Stimulated activated naive CD8-positive, alpha-beta T cell treated with anti-CD3 and anti-CD28 coated beads, Interleukin-15, amount 100 ng/mL, for 72 hours (primary cell): ENCODE measurements at regions not wholly inside any gene's neighbourhood (a gene's known extent, or its start where the extent isn't known, plus 50 kb on each side); places are given as distances from the start of the nearest gene placed in this dataset.
A peak's percentile ranks its signal among the peaks of the same experiment; 100 is the strongest.

Experiments used
- ATAC-seq: fragments of 150-1000 bp; cut with Tn5 transposase; 2 replicates; pipeline ENCODE4 v1.10.0; 2021; ENCODE audit warnings: mild to moderate bottlenecking, moderate library complexity
- DNase-seq, 2 donors: peaks; one replicate each; pipeline ENCODE4 v3.0.0; 2021 to 2022
- H3K27ac Mint-ChIP-seq, 2 donors: one replicate each; pipeline ENCODE4 v1.8.0; 2022; ENCODE audit warnings: mild to moderate bottlenecking in 2 of 2, mixed read lengths in 2 of 2, moderate library complexity in 2 of 2
- H3K27me3 Mint-ChIP-seq: one replicate; pipeline ENCODE4 v1.8.0; 2022; ENCODE audit warnings: mixed read lengths
- H3K4me1 Mint-ChIP-seq: one replicate; pipeline ENCODE4 v1.8.0; 2022; ENCODE audit warnings: mild to moderate bottlenecking, mixed read lengths
- H3K4me3 Mint-ChIP-seq, 2 donors: one replicate each; pipeline ENCODE4 v1.8.0; 2022; ENCODE audit warnings: mild to moderate bottlenecking in 2 of 2, mixed read lengths in 2 of 2, moderate library complexity in 1 of 2
- H3K9me3 Mint-ChIP-seq, 2 donors: one replicate each; pipeline ENCODE4 v1.8.0; 2022; ENCODE audit warnings: mixed read lengths in 2 of 2

DNA sequence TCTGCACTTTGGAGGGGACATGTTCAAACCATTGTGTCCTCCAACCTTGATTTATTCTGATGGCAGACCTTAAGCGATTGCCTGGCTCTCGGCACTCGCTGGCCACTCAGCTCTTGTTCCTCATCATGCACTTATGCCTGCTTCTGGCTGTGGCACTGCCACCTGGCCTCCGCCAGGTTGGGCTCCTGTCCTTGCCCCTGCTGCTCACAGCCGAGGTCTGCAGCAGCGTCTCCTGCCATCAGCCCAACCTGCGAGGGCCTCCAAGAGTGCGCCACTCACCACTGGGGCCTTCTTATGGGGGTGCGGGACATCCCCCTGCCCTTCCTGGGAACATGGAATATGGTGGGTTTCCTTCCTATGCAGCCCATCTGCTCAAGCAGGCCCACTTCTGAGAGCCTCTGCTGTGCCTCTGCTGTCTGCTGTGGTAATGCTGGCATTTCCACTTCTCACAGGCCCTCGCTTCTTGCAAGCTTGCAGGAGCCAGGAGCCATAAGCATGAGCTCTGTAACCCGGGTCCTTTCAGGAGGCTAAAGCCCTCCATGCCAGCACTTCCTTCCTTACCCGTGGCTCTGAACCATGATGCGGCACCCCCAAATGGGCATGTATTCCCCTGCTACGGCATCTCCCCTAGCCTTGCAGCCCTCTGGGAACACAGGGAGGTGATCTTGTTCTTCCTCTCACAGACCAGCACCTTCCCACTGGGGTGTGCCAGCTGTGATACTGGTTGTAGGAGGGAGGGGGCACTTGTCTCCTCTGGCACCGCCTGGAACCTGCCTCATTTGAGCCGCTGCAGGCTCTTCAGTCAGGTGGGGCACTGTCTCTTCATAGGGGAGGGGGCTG is 58.6 kb upstream of the HS6ST1 start:
- Mint-ChIP-seq H3K4me3 (no peak overlapping the region), H3K9me3 (no peaks in the 10 kb centered on the region), H3K4me1 (peaks cover 18% of the 10 kb centered on the region), H3K27ac (no peak overlapping the region), H3K27me3 (peaks cover 60% of the 10 kb centered on the region)
- DNase-seq (peak in 1 of 2 donors; percentile 4), ATAC-seq (no peak)

DNA sequence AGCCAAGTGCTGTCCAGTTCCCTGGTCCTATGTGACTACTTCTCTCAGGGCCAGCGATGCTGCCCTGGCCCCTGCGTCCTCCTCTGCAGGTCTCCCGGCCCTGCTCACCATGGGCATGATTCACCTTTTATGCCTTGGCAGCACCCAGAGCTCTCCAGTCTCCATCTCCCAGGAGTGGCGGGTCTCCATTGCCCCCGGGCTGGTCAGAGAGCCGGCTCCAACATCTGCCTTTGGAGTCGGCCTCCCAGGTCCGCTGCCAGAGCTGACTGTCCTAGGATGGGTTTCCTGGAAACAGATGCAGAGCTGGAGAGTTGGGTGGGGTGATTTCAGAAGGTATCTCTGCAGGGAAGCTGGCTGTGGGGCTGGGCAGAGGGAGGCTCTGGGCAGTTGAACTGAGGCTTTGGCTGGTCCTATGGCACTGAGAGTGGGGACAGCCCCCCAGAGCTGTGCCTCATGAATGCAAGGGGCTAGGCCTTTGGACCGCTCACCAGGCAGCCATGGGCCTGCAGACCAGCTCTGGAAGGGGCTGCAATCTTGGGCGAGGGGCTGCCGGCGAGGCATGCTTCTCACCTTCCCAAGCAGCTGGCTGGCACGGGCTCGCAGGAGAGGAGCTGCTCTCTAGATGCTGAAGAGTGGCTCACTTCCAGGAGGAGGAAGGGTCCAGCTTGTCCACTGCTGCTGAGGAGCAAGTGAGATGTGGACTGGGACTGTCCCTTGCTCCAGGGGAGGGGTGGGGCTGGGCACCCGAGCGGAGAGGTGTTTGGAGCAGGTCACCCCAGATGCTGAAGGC is 59.8 kb upstream of the HS6ST1 start:
- ATAC-seq (no peak), DNase-seq (peak in 1 of 2 donors; percentile 8)
- Mint-ChIP-seq H3K4me1 (peaks cover 7% of the 10 kb centered on the region), H3K9me3 (no peaks in the 10 kb centered on the region), H3K27me3 (peaks cover 51% of the 10 kb centered on the region), H3K27ac (no peak overlapping the region), H3K4me3 (no peak overlapping the region)

DNA sequence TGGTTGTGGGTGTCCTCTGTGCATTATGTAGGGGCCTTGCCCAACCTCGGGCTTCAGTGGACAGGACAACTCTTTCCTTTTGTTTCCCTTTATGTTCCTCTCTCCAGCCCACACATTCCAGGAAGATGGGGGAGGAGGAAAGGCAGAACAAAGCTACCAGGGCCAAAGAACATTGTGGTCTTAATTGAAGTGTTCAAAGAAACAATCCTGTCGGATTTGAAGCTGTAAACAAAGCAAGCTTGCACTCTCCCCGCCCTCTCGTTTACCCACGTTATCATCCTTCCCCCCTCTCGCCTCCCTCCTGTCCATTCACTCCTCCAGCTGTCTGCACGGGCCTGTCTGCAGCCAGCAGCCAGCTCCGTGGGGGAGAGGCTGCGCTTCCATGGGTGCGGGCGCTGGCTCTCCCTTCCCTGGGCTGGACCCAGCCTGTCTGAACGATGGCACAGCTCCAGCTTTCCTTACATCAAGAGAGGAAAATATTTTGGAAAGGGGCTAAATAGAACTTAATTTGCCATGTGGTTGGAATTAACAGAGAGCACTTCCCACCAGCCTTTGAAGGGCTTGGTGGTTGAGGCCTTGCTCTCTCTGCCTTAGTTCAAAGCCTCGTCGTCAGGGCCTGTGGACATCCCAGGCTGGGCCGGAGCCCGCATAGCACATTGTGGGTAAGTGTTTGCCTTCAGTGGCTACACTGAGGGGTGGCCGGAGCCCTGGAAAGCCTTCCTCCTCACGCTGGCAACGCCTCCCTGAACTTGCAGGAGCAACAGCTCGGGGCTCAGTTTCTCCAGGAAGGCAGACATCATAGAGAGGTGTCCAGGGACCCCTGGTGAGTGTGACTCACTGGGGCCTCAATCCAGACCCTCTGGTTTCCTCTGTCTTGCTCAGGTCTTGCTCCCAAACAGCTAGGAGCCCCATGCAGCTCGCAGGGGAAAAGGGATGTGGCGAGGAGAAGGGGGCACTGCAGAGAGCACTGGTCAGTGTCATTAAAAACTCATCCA is 60.6 kb upstream of the HS6ST1 start:
- ATAC-seq (no peak), DNase-seq (peak in 1 of 2 donors; percentile 4)
- Mint-ChIP-seq H3K4me3 (no peak overlapping the region), H3K4me1 (no peaks in the 10 kb centered on the region), H3K9me3 (no peaks in the 10 kb centered on the region), H3K27ac (no peak overlapping the region), H3K27me3 (peaks cover 45% of the 10 kb centered on the region)

DNA sequence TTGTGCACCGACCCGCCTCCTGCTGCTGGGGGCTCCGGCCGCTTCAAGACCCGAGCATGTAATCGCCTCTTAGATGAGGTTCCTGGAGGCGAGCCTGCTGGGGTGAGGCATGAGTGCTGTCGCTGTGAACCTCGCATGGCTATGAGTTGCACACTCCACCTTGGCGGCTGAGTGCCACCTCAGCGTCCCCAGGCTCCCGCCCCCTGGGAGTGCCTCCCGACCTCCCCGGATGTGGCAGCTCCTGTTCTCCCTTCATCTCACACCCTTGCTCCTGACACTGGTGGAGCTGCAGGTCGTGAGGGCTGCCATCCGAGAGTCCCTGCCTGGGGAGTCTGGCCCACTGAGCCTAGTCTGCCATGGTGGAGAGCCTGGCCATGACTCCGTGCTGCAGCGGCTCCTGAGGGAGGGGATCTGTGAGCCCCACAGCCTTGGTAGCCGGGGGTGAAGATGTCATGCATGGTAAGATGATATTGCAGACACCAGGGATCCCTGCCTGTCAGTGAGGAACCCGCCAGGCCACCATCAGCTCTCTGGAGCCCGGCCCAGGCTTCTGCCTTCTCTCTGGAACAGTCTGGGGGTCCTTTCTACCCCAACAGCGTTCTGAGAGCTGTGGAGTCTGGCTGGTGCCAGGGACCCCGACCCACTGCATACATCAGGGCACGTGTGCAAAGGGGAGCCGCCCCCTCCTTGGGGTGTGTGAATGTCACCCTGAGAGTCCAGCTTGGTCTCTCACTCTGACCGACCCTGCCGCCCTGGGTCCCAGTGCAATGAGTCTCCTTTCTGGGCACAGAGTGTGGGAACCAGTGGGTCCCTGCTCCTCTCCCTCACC is 61.6 kb upstream of the HS6ST1 start:
- Mint-ChIP-seq H3K4me3 (no peak overlapping the region), H3K9me3 (no peaks in the 10 kb centered on the region), H3K4me1 (no peaks in the 10 kb centered on the region), H3K27ac (peak overlapping the region in 1 of 2 donors; percentile 42), H3K27me3 (peaks cover 49% of the 10 kb centered on the region)
- DNase-seq (peak in 1 of 2 donors; percentile 4), ATAC-seq (peak; percentile 6)

DNA sequence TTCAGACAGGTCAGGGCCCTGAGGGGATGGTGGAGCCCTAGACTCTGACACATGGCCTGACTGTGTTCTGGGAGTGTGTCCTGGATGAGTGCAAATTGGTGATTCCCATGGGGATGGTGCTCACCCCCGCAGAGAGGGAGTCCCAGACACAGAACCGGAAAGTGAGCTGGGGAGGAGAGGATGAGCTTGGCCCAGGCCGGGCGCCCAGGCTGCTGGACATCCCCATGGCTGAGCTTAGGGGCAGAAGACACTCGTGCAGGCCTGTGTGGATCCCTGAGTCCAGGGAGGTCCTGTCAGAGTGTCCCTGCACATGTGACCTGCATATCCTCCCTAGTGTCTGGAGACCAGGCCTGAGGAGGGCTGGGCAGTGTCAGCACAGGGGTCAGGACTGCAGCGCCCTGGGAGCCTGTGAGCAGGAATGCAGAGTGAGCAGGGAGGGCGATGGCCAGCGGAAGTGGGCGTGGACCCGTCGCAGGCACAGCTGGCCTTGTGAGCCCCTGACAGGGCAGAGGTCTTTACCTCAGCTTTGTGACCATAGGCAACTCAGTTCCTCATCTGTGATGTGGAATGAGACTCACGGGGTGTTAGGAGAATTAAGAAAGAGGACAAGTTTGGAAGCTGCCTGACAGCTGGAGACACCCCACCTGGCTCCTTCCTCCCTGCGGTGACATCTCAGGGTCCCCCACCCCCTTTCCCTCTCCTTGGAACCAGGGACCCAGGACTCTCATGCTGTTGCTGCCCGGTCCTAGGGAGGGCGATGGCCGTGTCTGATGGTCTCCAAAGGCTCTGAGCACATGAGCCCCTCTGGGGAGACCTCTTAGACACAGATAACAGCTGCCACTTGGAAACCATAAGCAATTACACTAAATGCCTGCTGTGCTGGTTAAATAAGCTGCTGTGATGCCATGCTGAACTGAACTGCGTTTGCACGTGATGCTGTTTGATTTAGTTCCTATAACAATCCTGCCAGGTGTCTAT is 62.6 kb upstream of the HS6ST1 start:
- Mint-ChIP-seq H3K27ac (no peak overlapping the region), H3K27me3 (peaks cover 49% of the 10 kb centered on the region), H3K9me3 (no peaks in the 10 kb centered on the region), H3K4me1 (no peaks in the 10 kb centered on the region), H3K4me3 (no peak overlapping the region)
- DNase-seq, result peak in 1 of 2 donors; percentile 6
- ATAC-seq, result peak; percentile 14

DNA sequence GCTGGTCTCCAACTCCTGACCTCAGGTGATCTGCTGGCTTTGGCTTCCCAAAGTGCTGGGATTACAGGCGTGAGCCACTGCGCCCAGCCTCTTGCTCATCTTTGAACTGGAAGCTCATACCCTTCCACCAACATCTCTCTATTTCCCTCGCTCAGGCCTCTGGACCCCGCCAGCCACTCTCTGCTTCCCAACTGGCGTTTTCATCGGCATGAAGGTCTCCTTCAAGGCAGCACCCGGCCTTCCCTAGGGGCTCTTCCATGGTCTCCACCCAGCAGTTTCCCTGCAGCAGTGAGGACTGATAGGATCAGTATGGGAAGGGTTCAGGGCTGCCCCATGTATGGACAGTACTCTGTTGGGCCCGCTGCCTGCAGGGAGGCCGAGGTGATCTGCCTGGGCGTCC is 65.8 kb upstream of the HS6ST1 start:
- DNase-seq (no peak), ATAC-seq (no peak)
- peaks cover 35% of the 10 kb centered on the region for H3K27me3 Mint-ChIP-seq
- no peaks in the 10 kb centered on the region for H3K4me1 Mint-ChIP-seq
- H3K4me3 Mint-ChIP-seq, result no peak overlapping the region
- no peaks in the 10 kb centered on the region for H3K9me3 Mint-ChIP-seq
- H3K27ac Mint-ChIP-seq, result no peak overlapping the region

DNA sequence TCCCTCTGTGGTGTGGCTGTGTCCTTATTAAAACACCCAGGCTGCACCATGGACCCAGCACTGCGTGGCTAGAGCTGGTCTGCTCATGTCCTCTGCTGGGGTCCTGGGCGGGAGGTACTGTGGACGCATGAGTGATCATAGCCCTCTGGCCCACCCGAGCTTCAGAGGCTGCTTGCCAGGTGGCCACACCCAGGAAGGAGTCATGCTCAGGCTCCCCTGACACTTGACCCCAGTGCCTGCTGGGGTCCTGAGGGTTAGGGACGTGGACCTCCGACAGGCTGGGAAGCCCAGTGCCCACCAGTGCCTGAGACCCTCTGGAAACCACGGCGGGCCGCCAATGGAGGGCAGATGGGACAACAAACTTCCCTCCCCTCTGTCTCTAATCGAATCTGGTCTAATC is 66.3 kb upstream of the HS6ST1 start:
- peaks cover 35% of the 10 kb centered on the region for H3K27me3 Mint-ChIP-seq
- H3K27ac Mint-ChIP-seq, result no peak overlapping the region
- H3K4me1 Mint-ChIP-seq, result no peaks in the 10 kb centered on the region
- no peaks in the 10 kb centered on the region for H3K9me3 Mint-ChIP-seq
- DNase-seq, result no peak
- peak; percentile 10 for ATAC-seq
- H3K4me3 Mint-ChIP-seq, result no peak overlapping the region

DNA sequence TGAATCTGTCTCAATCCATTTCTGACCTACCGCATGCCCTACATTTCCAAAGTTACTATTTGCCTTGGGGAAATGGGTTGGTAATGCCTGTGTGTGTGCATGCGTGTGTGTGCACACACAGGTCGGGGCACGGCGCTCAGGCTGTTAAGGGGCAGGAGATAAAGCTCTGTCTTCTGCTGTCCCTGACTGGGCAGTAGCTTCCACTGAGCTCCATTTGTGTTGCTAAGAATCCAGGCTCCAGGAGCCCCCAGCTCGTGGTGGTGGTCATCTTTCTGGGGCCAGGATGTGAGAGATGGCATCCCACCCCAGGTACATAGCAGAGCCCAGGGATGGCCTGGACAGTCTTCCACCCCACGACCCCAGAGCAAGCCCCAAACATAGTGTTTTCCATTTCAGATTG is 66.7 kb upstream of the HS6ST1 start:
- H3K4me1 Mint-ChIP-seq, result no peaks in the 10 kb centered on the region
- no peaks in the 10 kb centered on the region for H3K9me3 Mint-ChIP-seq
- H3K4me3 Mint-ChIP-seq, result no peak overlapping the region
- ATAC-seq, result no peak
- no peak overlapping the region for H3K27ac Mint-ChIP-seq
- peaks cover 35% of the 10 kb centered on the region for H3K27me3 Mint-ChIP-seq
- DNase-seq, result no peak

DNA sequence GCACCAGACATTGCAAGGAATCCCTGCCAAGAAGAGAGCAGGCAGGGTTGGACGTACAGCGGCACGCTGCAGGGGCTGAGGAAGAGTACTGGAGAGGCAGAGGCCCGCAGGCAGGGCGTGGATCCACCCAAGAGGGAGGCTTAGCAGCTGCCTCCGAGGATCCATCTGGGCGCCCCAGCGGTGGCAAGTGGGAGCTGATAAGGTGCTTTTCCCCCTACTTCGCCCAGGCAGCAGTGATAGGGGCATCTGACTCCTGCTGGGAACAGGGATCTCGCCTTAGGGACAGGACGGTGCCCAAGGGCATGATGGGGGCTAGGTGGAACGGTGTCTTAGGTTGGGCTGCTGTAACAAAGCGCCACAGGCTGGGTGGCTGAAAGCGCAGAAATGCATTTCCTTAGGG is 67.4 kb upstream of the HS6ST1 start:
- H3K9me3 Mint-ChIP-seq, result no peaks in the 10 kb centered on the region
- no peaks in the 10 kb centered on the region for H3K4me1 Mint-ChIP-seq
- H3K4me3 Mint-ChIP-seq, result no peak overlapping the region
- H3K27me3 Mint-ChIP-seq, result peaks cover 28% of the 10 kb centered on the region
- DNase-seq (no peak), ATAC-seq (no peak)
- H3K27ac Mint-ChIP-seq, result peak overlapping the region in 1 of 2 donors; percentile 7

DNA sequence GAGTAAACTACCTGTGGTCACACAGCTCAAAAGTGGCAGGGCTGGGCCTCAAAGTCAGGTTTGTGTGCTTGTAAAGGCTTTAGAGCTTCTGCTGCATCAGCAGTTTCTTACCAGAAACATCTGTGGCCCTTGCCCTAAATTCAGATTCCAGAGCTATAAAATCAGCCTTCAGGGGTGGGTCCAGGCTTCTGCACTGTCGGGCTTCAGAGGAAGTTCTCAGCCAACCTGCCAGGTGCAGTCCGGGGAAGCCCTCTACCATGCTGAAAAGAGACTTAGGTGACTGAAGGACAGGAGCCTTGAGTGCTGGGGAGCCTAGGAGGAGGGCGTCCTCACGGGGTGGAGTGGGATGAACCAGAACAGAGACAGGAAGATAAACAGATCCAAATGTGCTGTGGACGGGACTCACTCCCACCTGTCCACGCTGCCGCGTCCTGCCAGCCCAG is 69.9 kb upstream of the HS6ST1 start:
- Mint-ChIP-seq H3K4me3 (no peak overlapping the region), H3K27ac (no peak overlapping the region), H3K4me1 (no peaks in the 10 kb centered on the region), H3K9me3 (no peaks in the 10 kb centered on the region), H3K27me3 (peaks cover 18% of the 10 kb centered on the region)
- ATAC-seq, result no peak
- DNase-seq, result no peak

DNA sequence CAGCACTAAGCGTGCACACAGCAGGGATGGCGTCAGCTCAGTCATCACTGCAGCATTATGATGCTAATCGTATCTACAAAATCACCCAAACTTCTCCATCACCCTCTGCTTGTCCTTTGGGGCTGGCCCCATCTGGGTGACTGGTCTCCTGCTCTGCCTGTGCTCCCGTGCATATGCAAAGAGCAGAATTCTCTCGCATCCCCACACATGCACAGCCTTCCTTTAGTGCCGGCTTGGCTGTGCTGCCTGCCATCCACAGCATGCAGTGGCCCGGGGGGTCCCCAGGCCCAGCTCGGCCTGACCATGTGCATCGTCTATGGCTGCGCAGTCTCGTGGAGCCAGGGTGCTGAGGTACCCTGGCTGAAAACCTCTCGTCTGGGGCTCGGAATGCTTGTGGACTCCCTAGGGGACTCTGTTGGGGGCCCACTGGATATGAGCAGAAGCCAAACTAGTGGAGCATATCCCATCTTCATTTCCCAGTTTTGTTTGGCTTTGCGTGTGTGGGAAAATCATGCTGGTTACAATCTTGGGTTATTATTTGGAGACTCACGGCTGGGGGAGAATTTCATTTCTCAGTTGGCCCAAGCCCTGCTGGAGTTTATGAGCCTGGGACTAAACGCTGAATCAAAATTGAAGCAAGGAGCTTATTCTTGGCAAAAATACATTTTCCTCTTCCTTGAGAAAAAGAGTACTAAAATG is 70.9 kb upstream of the HS6ST1 start:
- H3K9me3 Mint-ChIP-seq, result no peaks in the 10 kb centered on the region
- H3K4me1 Mint-ChIP-seq, result no peaks in the 10 kb centered on the region
- no peak for DNase-seq
- peaks cover 16% of the 10 kb centered on the region for H3K27me3 Mint-ChIP-seq
- no peak overlapping the region for H3K27ac Mint-ChIP-seq
- H3K4me3 Mint-ChIP-seq, result no peak overlapping the region
- no peak for ATAC-seq

DNA sequence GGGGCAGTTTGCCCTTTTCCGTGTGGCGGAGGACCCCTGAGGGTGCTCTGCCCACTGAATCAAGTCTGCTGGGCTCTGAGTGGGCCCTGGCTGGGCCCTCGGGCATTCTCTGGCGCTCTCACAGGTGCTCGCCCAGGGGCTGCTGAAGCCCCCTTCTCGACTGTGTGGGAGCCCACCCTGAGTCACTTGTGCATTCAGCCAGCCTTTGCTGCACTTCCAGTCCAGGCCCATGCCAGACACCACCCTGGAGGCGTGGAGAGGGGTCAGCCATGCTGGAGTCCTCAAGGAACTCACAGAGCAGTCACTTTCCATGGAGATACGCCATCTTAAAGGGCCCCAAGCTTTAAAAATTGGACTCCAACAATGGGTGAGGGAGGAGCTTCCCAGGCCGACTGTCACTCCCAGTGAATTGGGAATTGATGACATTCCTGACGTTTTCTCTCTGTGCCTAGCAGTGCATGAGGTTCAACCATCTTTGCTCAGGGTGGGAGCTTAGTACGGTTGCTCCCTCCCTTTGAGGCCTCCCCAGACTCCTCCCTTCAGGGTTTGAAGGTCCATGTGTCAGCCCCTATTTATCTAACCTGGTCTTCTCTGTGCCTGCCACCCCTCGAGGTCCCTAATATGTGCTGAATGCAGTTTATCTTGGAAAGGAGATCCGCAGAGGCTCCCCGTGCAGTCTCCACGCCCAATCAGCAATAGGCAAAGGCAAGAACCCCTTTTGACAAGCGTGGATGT is 71.8 kb upstream of the HS6ST1 start:
- Mint-ChIP-seq H3K27ac (no peak overlapping the region), H3K27me3 (peaks cover 12% of the 10 kb centered on the region)

More for the DNA sequence above, 71.8 kb upstream of the HS6ST1 start:
- ATAC-seq (no peak), DNase-seq (no peak)
- no peak overlapping the region for H3K4me3 Mint-ChIP-seq
- no peaks in the 10 kb centered on the region for H3K4me1 Mint-ChIP-seq
- no peaks in the 10 kb centered on the region for H3K9me3 Mint-ChIP-seq
